Right ventricle myocardium superior (tissue), 1 donor: ENCODE measurements at regions not wholly inside any gene's neighbourhood (a gene's known extent, or its start where the extent isn't known, plus 50 kb on each side); places are given as distances from the start of the nearest gene placed in this dataset.

Experiments used
- ATAC-seq: fragments of 200-7000 bp; cut with Tn5 transposase; one replicate; pipeline ENCODE4 v1.9.1; 2020; ENCODE audit warnings: mild to moderate bottlenecking; ENCODE audit not compliant: poor library complexity
- DNase-seq: peaks from one replicate; pipeline ENCODE4 v3.0.0-alpha.2; 2020
- intact Hi-C: fragments of 100-400 bp; cut with DNase I; formaldehyde crosslinking; loops from one replicate; pipeline ENCODE4 v1.11.2; 2022
- donor health status: DM: no; HTN: yes; CAD: no; lungs with severe emphysema.

- ATAC-seq = no peak
Observed at GRCh38 chr2:16175247-16175825, 235.0 kb downstream of the MYCN start.

GRCh38 chr2:16174693-16175045, 234.3 kb downstream of the MYCN start:
- no peak for ATAC-seq
- DNase-seq = no peak
- intact Hi-C loops = no loop called here

More at GRCh38 chr2:16175247-16175825, 235.0 kb downstream of the MYCN start:
- intact Hi-C loops = no loop called here
- DNase-seq = no peak

DNA sequence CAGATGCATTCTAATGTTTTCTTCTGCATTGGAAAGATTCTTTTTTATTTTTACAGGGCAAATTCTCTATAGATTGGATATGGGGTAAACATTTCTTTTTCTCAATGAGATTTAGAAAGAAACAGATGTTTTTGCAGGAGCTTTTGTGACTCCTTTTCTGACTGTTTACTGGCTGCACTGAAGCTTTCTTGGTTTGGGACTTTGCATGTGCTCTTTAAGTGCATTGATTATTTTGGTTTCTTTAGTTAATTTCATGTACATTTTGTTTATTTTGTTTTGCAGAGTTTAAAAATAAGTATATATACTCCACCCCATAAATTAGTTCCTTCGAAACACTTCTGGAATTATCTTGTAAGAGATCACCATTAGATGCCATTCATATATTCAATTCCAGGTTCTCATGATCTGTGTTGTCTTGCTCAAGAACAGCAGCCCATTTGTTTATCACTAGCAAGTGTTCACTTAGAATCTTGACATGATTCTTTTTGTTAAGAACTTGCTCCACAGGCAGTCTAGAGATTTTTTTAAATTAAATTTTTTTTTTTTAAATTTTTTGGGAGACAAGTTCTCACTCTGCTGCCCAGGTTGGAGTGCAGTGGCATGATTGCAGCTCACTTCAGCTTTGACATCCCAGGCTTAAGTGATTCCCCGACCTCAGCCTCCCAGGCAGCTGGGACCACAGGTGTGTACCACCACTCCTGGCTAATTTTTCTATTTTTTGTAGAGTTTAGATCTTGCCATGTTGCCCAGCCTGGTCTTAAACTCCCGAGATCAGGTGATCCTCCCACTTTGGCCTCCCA, 233.7 kb downstream of the MYCN start:
- intact Hi-C loops = no loop called here
- DNase-seq = no peak
- ATAC-seq = no peak

- intact Hi-C loops = no loop called here
- DNase-seq (no peak), ATAC-seq (no peak)
Observed at GRCh38 chr2:16172324-16173175, 232.2 kb downstream of the MYCN start.

DNA sequence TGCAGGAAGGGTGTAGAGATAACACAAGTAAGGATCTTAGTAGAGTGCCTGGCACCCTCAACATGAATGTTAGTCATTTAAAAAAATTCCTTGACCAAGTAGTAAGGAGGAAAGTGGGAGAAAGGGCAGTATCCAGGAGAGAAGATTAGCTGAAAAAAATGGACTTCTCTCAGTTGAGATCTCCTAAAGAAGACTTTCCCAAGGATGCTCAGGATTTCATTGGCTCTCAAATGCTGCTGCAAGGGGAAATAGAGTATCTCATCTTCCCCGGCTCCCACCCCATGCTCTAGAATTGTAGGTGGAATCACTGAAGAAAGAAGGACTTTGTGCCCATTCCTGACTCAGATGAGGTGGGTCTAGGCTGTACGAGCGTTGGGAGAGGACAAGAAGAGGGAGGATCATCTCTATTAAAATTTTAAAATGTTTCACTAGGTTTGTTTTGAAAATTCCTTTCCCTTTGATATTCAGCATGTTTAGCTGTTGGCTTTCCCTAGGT, 231.1 kb downstream of the MYCN start:
- DNase-seq (no peak), ATAC-seq (no peak)
- intact Hi-C loops = no loop called here

DNA sequence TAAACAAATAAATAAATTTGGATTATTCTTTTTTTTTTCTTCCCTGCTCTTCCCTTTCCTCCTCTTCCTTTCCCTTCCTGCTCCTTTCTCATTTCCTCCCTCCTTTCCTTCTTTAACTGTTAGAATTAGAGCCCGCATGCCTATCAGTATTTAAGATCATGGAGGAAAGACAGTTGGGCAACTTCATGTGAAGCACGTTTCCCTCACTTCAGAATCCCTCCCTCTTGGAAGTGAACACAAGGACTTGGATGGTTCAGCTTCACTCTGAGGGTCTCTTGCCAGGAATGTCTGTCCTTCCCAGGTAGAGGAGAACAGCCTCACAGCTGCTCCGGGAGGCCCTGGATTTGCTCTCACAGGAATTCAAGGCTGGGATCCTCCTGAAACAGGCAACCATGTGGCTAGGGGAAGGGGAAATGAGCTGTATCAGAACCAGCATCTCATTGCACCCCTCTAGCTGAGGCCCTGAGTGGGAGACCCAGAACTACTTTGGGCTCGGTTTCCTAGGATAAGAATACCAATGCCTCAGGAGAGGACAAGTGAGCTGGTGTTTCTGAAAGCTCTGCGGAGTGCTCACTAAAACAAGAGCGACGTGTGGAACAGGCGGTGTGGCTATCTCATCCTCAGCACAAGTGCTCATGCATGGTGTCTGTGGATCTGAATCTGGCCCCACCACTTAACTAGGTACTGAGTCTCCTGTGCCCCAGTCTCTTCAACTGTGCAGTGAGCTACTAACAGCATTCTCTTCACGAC, 230.5 kb downstream of the MYCN start:
- intact Hi-C loops = no loop called here
- DNase-seq = no peak
- no peak for ATAC-seq

- DNase-seq = no peak
- intact Hi-C loops = no loop called here
- ATAC-seq = no peak
Observed at GRCh38 chr2:16169381-16169960, 229.1 kb downstream of the MYCN start.

- intact Hi-C loops = no loop called here
- no peak for DNase-seq
- ATAC-seq = no peak
Observed at GRCh38 chr2:16168506-16169264, 228.3 kb downstream of the MYCN start.

DNA sequence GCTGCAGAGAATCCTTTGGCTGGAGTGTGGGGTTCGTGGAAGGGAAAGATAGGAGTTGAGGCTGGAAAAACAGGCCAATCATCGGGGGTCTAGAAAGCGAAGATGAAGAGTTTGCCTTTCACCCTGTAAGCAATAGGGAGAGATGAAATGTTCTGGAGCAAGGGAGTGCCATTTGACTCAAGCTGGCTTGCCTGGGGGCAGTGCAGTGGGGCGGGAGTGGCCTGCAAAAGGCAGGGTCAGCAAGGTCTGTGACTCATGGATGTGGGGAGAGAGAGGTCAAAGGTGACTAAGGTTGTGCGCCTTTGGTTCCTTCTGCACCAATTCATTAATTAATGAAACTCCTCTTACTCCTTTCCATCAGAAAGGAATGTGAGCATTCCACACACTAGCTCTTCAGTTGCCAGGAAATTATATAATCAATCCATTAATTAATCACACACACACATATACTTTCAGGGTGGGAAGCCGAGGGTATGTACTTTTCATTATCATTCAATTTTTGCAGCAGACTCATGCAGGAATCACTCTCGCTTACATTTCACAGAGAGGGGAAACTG, 227.6 kb downstream of the MYCN start:
- no peak for ATAC-seq
- DNase-seq = no peak
- intact Hi-C loops = no loop called here

DNA sequence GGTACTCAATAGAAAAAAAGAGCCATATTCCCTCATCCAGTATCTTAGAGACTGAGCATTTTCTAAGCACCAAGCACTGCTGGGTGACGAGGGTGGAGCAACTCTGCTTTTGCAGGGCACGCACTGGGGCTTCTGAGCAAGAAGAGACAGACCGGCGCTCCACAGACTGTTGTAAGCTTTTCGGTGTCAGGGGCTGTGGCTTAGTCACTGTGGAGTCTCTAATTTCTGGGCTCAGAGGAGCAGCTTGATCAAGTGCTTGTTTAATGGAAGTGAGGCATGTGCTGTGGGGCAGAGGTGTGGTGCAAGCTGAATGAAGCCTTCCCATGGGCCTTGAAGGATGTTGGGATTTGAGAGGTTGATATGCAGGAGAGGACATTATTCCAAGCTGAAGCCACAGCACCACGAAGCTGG, 227.1 kb downstream of the MYCN start:
- no peak for ATAC-seq
- DNase-seq = no peak

DNA sequence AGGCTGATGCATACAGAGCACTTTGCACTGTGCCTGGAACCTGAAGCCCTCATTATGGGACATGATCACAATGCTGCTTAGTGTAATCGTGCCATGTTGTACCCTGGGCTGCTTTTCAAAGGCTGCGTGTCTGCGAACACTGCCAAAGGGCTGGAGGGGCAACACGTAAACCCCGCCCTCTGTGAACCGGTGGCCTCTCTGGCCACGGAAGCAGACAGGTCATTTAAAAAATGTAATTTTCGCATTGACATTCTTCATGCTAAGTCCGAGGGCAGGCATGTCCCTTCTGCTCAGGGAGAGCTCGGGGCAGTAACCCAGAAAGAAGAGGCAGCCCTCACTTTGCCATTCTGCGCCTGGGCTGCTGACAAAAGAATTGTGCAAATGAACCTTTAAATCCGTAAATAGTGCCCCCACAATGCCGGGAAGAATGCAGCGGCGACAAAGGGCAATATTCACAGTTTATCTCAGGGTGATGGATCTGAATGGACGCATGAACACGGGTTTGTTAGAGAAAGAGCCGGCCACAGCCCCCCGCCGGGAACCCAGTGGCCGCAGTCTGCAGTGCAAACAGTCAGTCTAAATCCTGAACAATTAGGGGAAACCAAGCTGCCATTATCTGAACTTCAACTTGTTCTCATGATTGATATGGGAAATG, 226.1 kb downstream of the MYCN start:
- DNase-seq = no peak
- intact Hi-C loops = no loop called here
- ATAC-seq = no peak

More for the DNA sequence above, 227.1 kb downstream of the MYCN start:
- intact Hi-C loops = no loop called here

GRCh38 chr2:16165518-16166326, 225.4 kb downstream of the MYCN start:
- DNase-seq = no peak
- ATAC-seq = no peak
- intact Hi-C loops = no loop called here

DNA sequence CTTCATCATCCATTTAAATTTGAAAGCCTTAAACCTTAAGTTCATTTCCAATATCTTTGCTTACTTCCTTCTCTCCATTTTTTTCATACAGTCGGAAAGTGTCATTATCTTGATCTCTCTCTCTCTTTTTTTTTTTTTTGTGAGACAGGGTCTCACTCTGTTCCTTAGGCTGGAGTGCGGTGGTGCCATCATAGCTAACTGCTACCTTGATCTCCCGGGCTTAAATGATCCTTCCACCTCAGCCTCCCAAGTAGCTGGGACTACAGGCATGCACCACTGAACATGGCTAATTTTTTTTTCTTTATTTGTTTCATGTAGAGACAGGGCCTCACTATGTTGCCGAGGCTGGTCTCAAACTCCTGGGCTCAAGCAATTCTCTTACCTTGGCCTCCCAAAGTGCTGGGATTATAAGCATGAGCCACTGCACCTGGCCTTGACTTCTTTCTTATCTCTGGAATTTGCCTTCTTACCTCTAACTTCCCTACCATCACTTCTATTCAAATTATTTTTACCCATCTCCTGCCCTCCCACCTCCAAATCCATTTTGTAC, 222.2 kb downstream of the MYCN start:
- no peak for DNase-seq
- intact Hi-C loops = no loop called here
- ATAC-seq = no peak

DNA sequence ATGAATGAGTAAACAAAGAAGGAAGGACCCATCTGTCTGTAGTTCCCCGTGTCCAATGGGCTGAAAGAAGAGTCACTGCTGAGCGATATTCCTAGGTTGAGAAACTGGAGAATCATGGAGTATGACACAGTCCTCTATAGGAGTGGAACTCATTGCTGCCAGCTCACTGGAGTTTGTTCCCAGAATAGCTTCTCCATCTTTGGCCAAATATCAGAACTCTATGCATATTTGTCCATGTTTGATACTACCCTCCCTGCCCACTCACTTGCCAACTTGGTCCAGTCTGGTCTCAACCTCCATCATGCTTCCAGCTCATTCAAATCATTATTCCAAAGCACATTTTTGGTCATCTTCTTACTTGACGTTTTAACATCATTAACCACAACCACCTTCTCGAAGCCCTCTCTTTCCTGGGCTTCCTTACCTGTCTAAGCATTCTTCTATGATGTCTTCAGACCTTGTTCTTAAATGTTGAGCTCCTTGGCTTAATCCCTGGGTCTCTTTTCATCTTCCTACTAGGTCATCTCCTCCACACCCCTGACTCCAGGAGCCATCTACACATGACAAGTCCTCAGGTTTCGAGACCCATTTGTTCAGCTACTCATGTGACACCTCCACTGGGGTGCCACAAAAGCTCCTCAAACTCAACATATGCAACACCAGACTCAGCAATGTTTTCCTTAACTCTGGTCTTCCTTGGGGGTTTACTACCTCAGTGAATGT, 221.6 kb downstream of the MYCN start:
- intact Hi-C loops = no loop called here
- DNase-seq (no peak), ATAC-seq (no peak)

DNA sequence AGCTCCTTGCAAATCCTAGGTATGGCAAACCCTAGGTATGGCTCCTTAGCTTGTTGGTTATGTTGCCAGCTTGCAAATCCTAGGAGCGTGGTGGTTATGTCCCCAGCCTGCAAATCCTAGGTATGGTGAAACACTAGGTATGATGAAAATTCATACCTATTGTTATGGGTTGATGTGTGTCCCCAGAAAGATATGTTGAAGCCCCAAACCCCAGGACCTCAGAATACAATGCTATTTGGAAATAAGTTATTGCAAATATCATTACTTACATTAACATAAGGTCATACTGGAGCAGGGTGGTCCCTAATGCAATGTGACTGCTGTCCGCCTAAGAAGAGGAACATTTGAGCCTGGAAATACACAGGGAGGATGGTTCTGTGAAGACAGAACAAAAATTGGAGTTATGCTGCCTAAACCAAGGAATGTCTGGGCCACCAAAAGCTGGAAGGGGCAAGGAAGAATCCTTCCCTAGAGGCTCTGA, 220.8 kb downstream of the MYCN start:
- DNase-seq (no peak), ATAC-seq (no peak)
- intact Hi-C loops = no loop called here
